HG03520 (cell line): ENCODE measurements at regions not wholly inside any gene's neighbourhood (a gene's known extent, or its start where the extent isn't known, plus 50 kb on each side); places are given as distances from the start of the nearest gene placed in this dataset.

ENCODE experiments used
- ATAC-seq: cut with Tn5 transposase; IDR thresholded peaks from one replicate; pipeline ENCODE4 v1.9.1; 2021; ENCODE audit warnings: mild to moderate bottlenecking, moderate library complexity; ENCODE audit not compliant: unreplicated experiment

DNA sequence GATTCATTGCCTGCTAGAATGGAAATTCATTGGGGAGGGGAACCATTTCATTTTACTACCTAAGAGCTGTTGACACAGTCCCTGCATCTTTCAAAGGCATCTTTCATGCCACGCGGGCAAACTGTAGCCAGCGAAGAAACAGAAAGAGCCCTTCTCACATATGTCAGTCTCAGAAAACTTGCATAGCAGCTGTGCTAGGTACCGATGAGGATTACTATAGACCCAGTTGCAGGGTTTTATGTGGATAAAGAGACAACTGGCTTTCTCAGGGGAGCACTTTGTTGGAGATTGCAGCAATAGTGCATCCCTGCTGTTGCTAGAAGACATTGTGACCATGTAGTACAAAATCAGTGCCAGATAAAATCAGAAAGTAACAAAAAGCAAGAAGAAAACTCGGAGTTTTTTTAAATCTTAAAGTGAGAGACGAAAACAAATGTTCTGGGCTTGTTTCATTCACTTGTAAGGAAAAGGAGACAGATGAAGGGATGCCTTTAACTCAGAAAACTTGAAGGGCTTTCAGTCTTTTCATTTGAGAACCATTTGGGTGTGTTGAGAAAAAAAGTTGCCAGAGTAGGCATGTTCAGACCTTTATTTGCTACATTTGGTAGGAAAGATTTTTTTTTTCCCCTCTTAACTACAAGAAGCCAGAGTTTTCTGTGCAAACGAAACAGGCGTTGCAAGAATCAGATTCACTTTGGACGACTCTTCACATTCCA is 804.1 kb downstream of the USP25 start:
- ATAC-seq = no peak

DNA sequence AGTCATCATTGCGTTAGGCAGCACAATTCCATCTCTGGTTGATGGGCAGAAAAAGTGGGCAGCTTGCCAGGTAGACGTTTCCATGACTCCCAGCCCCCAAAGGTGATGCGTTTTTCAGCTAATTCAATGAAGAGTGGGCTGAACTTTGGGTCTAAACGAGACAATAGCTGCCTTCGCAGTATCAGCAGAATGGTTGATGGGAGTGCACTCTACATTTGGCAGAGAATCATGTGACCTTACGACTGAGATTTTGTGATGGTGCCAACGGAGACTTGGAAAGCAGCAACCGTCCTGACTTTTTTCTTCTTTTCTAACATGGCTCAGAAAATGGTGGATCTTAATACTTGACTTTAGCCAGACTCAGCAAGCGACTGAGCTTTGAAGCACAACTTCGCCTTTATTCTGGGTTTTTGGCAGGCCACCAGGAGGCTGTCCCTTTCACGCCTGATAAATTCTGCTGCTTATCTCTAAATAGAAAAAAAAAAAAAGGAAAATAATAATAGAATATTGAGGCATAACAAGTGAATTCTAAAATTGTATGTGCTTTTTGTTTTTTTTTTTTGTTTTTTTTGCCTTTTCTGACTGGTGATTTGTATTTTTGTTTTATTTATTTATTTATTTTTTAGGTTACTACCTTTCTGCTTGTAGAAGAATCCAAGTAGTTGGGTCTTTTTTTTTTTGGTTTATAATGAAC is 804.8 kb downstream of the USP25 start:
- ATAC-seq = no peak

DNA sequence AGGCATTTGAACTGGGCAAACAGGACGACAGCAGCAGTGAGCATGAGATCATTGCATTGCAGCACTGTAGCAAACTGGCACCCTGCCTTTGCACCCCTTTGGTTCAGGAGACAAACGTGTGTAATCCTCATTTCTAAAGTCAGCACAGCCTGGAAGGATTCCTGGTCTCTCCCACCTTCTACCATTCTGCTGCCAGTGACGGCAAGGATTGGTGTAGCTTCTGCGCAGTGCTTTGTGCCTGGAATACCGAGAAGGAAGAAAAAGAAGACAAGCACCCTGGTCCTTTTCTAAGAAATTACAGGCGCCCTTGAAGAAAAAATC is 805.3 kb downstream of the USP25 start:
- ATAC-seq = no peak

DNA sequence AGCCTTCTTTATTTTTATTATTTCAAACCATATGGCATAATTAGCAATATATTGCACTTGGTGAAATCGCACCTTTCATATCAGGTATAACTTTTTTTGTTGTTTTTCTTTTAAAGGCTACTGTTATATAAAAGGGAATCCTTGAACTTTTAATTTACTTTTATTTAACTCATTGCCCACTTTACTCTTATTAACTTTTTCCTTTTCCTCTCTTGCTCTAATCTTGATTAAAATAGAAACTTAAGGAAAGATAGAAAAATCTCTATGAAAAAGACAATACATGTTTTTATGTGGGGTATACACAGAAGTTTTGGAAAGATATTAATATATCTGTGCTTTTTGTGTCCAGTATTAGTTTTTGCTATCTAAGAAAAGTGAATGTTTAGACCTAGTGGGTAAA is 805.8 kb downstream of the USP25 start:
- no peak for ATAC-seq

DNA sequence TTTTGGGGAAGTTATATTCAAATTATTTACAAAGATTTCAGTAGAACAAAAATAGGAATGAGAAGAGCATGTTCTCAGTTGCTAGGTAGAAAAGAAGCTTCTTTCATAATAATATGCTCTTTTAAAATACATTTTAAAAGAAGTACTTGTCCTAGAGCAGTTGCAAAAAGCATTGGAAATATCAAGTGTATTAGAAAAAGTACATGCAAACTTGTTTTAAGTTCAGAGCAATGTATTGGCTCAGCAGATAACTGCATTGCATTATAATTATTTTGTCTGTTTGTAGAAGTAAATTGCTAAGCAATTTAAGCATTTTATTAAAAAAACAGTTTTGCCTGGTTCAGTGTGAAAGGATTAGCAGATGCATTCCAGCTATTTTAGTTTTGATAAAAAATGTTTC is 806.4 kb downstream of the USP25 start:
- no peak for ATAC-seq

DNA sequence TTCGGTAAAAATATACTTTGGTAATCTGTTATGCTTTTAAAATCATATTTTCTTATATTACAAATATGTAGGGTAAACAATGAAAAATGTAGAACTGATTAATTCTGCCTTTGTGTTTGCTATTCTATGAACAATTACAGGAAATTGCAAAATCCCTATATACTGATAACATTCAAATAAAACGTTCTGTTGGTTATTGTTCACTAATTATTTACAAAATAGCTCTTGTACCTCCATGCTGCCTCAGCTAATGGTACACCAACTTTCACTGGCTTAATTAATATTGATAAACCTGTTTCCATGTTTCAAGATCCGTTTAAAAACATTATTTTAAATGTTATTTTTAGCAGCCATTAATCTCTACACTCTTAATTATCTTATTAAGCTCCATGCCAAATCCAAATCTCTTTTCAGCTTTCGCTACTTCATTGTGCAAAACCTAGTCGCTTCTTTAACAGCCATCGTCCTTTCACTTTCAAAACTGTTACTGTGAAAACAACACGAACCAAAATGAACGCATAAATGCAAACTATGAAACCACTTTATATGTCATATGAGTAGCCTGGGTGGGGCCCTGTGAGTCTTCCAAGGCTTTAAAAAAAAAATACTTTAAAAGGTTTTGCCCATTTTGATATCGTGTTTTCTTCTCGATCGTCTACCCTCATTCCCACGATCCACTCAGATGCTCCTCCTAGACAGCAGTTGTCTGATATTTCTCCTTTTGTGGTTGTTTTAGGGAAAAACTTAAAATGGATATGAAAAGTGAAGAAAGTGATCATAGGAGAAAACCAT is 807.1 kb downstream of the USP25 start:
- no peak for ATAC-seq

DNA sequence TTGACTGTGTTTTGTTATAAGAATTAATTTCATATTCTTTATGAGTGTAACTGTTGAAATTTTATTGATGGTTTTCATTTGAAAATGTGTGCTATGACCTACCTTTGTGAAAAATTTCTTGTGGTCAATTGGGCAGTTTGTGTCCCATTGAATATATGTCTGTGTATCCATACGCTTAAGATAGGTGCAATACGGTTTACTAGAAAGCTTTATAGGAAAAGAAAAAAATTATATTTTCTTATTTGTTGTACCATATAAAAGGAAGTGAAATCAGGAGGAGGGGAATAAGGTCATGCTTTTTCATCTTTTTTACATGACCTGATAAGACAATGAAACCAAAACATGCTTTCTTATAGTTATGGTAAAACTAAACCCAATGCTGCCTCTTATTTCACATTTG is 807.7 kb downstream of the USP25 start:
- no peak for ATAC-seq

DNA sequence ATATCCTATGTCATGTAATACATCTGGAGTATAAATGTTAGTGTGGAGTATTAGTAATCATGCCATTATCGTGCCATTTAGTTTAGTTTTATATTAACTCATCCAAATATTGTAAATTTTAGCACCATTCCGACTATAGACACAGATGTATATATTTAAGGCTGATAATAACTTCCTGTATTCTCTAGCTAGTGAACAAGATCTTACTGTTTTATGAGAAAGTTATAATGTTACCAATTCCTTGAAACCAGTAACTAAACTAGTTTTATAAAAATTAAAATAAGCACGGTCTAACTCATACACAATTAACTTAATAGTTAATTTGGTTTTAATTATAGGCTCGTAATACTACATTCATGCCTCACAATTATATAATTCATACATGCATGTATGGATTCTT is 808.6 kb downstream of the USP25 start:
- no peak for ATAC-seq

DNA sequence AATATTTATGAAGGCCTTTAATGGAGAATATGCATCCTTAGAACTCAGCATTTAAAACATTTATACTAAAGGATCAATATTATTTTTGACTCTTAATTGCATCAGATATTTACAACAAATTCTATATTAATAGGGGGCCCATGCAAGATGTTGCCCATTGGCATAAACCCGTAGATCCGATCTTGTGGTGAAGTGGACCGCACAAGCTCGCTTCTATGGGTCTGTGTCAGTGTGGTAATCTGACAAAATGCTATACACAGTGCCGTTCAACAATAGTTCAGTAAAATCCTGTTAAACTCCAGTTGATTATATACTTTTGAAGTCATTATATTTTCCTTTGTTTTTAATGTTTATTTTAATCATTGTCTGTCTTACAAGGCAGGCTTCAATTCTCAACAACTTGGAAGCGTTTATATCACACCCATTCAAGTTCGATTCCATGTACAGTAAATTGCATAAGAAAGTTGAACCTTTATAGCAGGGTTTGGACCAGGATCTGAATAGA is 809.2 kb downstream of the USP25 start:
- no peak for ATAC-seq

DNA sequence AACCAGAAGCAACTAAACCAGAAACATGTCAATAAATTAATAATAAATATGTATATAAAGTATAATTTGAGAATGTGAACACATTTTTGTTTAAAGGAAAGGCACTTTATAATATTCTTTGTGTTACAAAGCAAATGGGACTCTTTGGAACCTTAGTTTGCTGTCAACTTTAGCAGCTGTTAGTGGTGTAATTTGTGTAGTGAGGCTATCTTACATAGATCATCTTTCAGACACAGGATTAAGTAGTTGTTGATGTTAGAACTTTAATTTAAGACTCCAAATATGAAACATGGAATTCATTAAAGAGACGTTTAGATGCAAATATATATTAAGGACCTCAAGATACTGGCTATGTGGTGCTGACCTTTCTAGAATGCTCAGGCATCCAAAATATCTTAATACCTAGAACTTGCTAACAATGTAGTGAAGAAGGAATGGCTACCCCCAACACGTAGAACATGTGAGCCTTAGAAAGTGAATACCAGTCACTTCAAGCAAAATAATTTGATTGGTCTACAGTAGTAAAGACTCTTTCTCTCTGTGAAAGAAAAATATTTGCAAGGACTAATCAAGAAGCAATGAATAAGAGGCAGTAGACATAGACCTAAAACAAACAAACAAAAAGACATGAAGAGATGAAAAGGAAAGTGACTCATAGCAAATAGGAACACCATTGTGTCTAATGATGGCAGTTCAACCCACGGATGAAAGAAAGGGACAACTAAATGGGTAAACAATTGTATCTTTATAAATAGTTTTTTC is 811.4 kb downstream of the USP25 start:
- ATAC-seq = no peak

DNA sequence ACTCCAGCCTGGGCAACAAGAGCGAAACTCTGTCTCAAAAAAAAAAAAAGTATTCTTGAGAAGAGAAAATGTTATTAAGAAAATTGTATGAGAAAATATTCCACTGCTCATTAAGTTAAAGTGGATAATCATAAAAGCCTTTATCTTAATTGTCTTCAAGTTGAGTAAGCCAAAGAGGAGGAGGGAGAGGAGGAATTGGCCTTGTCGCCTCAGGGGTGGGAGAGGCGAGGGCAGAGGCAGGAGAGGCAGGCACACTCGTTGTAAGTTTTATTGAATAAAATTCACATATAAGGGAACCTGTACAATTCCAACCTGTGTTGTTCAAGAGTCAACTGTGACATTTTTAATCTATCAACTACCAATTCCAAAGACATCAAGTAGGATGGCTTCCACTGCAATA is 820.3 kb downstream of the USP25 start:
- no peak for ATAC-seq

DNA sequence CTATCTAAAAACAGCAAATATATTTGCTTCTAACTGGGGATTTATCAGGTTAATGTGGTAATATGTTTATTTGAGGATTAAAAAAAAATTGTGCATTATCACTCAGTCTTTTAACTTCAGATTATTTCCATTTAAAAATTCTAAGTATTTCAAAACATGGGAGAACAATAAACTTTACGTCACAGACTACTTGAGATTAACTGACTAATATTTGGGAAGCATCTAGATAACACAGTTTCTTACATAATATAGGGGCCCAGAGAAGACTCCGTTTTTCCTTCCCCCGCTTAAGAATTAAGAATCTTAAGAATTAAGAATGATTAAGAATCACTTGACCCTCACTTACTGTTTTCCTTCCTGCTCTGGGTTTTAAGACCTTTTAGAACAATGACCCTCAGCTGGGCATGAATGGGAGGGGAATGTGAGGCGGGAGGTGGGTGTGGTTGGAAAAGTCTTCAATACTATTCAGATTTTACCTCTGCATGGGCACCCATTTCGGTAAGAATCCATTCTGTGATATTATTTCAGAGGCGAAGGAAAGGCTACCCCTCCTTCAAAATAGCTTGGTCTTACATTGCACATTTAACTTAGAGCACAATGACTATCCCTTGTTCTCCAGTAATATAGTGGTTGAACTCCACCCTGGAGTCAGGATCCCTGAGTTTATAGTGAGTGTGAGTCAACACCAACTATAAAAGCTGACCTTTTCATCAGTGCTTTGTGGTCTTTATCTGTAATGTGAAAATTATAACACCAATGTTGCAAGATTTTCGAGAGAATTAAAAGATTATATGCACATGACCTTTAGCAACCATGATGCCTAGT is 821.3 kb downstream of the USP25 start:
- no peak for ATAC-seq

DNA sequence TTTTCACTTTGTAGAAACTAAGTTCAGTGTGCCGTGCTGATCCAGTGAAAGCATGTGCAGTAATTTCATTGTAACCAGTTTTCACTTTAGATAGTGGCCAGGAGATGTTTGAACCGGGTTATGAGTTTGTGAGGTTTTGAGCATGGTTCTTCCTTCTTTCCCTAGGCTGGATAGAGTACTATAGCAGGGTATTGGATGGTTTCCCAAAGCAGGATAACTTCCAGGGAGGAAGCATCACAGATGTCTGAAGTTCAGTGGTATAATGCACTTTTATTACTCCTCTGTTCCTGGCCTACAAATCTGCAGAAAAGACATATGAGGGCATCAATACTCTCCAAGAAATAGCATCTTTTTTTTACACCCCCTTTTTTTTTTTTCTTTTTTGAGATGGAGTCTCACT is 823.1 kb downstream of the USP25 start:
- ATAC-seq = no peak

DNA sequence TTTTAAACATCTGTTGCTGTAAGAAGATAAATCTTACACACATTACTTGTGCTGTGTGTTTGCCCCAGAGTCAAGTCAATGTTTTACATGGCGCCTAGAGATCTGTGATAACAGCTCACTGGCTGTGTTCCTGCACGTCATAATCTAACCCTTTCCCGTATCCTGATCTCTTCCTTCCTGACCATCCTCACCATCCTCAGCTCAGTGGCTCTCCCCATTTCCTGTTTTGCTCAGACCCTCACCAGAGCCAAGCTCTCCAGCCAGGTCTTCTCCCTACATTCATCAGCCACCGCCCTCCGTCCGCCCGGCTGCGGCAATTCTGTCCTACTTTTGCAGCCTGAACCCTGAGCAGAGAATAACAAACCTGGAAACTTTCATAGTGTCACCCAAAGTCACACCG is 824.7 kb downstream of the USP25 start:
- no peak for ATAC-seq

DNA sequence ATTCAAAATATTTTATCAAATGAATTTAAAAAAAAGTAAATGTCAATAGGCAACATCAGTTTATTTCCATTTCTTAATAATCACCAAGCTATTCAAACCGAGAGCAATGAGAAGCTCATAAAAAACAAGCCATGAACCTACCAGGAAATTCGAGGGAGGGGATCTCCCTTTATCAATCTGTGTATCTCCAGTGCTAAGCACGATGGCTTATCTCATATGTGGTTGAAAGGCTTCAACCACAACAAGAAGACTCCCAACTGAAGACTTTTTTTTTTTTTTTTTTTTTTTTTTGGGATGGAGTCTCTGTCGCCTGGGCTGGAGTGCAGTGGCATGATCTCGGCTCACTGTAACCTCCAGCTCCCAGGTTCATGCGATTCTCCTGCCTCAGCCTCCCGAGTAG is 833.3 kb downstream of the USP25 start:
- no peak for ATAC-seq

DNA sequence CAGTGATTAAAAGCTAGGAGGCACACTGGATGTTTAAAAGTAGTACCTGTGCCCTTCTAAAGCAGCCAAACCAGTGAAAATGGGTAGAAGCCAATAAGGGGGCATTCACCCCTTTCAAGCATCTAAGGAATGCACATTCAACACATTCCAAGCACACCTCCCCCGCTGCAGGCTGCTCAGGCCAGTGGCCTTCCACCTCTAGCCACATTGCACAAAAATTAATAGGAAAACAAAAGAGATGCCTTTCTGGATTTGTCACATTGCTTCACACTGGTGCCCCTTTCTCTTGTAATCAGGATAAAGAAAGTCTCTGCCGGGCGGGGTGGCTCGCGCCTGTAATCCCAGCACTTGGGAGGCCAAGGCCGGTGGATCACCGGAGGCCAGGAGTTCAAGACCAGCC is 834.0 kb downstream of the USP25 start:
- no peak for ATAC-seq

DNA sequence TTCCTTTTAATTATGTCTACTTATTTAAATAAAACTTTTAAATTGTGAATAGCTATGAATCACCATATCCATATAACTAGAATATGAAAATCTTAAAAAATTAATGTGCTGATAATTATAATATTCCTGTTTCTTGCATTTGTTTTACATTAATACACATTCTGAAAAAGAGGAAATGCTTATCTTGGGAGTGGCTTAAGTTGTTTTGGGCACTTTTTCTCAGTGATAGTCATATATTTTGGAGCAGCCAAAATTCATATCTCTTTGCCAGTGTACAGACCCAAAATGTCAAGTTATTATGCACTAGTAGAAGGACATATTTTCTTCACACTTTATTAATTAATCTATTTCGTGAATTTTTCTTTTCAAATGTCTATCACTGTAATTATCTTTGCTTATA is 838.5 kb downstream of the USP25 start:
- no peak for ATAC-seq

DNA sequence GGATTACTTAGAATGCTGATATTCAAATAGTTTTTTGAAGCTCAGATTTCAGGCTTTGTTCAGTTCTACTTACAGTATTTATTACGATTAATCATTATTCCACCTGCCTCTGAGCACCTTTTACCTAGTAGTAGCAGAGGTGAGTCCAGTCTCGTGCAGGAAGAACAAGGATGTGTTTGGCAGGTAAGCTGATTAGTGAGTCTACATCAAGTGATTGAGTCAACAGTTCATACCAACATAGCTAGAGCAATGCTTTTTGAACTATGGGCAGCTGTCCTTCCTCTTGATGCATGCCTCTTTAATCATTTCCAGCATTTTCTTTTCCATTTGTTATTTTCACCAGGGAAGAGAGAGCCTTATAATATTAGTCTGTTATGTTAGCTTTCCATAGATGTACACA is 838.9 kb downstream of the USP25 start:
- no peak for ATAC-seq

DNA sequence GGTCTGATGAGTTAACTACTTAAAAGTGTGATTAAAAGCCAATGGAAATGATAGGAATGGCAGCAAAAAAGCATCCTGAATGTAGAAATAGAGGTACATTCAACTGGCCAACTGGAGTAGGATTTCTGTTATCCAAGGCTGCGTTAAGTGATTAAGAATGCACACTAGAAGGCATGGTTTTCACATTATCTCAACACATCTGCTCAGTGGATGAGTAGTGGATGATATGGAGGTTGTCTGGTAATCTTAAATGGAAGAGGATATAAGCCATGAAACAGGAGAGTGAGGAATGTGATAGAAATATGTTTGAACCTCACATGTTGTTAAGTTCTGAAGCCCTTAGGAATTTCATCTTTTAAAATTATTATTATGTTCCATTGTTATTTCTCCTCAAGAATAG is 839.9 kb downstream of the USP25 start:
- ATAC-seq = no peak

DNA sequence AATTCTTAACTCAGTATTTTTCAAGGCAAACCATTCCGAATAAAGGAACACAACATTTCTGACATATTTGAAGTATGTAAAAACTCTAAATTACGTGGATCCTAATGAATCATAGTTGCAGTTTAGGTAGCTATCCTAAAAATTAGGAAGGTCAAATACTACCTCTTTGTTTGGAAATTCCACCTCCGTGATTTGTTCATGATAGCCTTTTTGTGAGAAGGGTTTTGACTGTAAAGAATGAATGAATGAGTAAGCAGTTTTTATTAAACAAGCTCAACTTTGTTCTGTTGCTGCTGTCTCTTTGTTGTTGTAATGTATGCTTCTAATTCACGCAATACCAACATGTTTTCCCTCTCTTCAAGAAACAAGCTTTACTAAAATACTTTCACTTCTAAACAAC is 840.4 kb downstream of the USP25 start:
- ATAC-seq = no peak
